CD4-positive, alpha-beta memory T cell (primary cell): ENCODE measurements at regions not wholly inside any gene's neighbourhood (a gene's known extent, or its start where the extent isn't known, plus 50 kb on each side); places are given as distances from the start of the nearest gene placed in this dataset.

Experiments used
- CTCF ChIA-PET: fragments of 350-600 bp; sonication (Branson Sonifier 250); formaldehyde crosslinking; loops from one replicate; lab custom pipeline; 2021; ENCODE audit warnings: inconsistent platforms; ENCODE audit not compliant: partially characterized antibody; lab: Charles Lee
- POLR2A ChIA-PET: fragments of 350-600 bp; sonication (Branson Sonifier 250); formaldehyde crosslinking; loops from one replicate; lab custom pipeline; 2021; ENCODE audit not compliant: partially characterized antibody; lab: Charles Lee
- DNase-seq, 5 donors: peaks; one replicate each; pipeline versions ENCODE4 v3.0.0 to v3.0.0-alpha.2; 2020 to 2022; ENCODE audit warnings: mixed read lengths in 1 of 5
- H3K27ac ChIP-seq: one replicate; pipeline ENCODE4 v1.7.0; 2013; ENCODE audit warnings: low read depth, low read length
- H3K27me3 ChIP-seq: 2 replicates; pipeline ENCODE4 v1.7.0; 2013; ENCODE audit warnings: mild to moderate bottlenecking, low read length, moderate library complexity; ENCODE audit not compliant: insufficient read depth
- H3K36me3 ChIP-seq: 2 replicates; pipeline ENCODE4 v1.7.0; 2013; ENCODE audit warnings: mild to moderate bottlenecking, low read length, moderate library complexity; ENCODE audit not compliant: insufficient read depth
- H3K4me1 ChIP-seq: 2 replicates; pipeline ENCODE4 v1.7.0; 2013; ENCODE audit warnings: mild to moderate bottlenecking, low read length, moderate library complexity; ENCODE audit not compliant: insufficient read depth
- H3K4me3 ChIP-seq, 2 donors: one replicate each; pipeline ENCODE4 v1.7.0; 2013; ENCODE audit warnings: low read length in 2 of 2, mild to moderate bottlenecking in 1 of 2
- H3K9me3 ChIP-seq, 2 donors: one replicate each; pipeline ENCODE4 v1.7.0; 2013; ENCODE audit warnings: low read length in 2 of 2, control low read depth in 1 of 2; ENCODE audit not compliant: control insufficient read depth in 1 of 2
- H3K27ac Mint-ChIP-seq, 7 donors: one replicate each; pipeline ENCODE4 v1.8.0; 2020 to 2021; ENCODE audit warnings: mixed read lengths in 7 of 7, mild to moderate bottlenecking in 6 of 7, inconsistent platforms in 3 of 7, moderate library complexity in 3 of 7
- H3K27me3 Mint-ChIP-seq, 2 donors: one replicate each; pipeline ENCODE4 v1.8.0; 2020 to 2021; ENCODE audit warnings: mixed read lengths in 2 of 2
- H3K36me3 Mint-ChIP-seq, 2 donors: one replicate each; pipeline ENCODE4 v1.8.0; 2020 to 2021; ENCODE audit warnings: mixed read lengths in 2 of 2, inconsistent platforms in 1 of 2, mild to moderate bottlenecking in 1 of 2
- H3K4me1 Mint-ChIP-seq, 4 donors: one replicate each; pipeline ENCODE4 v1.8.0; 2020 to 2021; ENCODE audit warnings: mixed read lengths in 4 of 4, mild to moderate bottlenecking in 1 of 4
- H3K4me3 Mint-ChIP-seq, 8 donors: one replicate each; pipeline ENCODE4 v1.8.0; 2020 to 2021; ENCODE audit warnings: mixed read lengths in 8 of 8, mild to moderate bottlenecking in 7 of 8, moderate library complexity in 6 of 8, inconsistent platforms in 3 of 8
- H3K9me3 Mint-ChIP-seq, 8 donors: one replicate each; pipeline ENCODE4 v1.8.0; 2020 to 2021; ENCODE audit warnings: mixed read lengths in 8 of 8, mild to moderate bottlenecking in 5 of 8, inconsistent platforms in 3 of 8, moderate library complexity in 1 of 8
- intact Hi-C: fragments of 100-400 bp; cut with micrococcal nuclease; formaldehyde crosslinking; loops from one replicate; pipeline ENCODE4 v1.15.1; 2023

DNA sequence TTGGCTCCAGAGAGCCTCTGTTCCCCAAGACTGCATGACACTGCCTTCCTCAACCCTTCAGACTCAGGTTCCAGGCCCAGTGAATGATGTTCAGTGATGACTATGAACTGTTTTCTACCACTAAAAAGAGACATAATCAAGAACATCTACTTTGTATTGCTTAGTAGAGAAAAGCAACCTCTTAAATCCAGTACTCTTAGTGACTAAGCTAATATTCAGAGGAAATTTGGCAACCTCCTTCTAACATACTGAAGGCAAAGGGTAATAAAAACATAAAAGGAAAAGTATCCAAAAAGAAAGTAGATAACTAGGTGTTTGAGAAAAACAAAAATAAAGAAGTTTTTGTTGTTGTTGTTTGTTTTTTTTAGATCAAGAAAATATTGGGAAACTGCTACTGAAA, 153.3 kb upstream of the RUNX1 start:
- H3K9me3 Mint-ChIP-seq, result peaks cover 0 to 2% (median 0%) of the 10 kb centered on the region in 8 donors
- ChIA-PET CTCF (interaction anchor here (0.6 kb wide), 1 partner anchor 151 kb away, joined by 3 read pairs; no protein-coding TSS in a partner anchor), POLR2A (no interaction called here)
- H3K27ac Mint-ChIP-seq, result no peak overlapping the region
- H3K9me3 ChIP-seq, result no peaks in the 10 kb centered on the region
- H3K4me3 ChIP-seq, result no peak overlapping the region
- intact Hi-C loops, result no loop called here
- H3K4me1 ChIP-seq, result peaks cover 16% of the 10 kb centered on the region
- H3K27ac ChIP-seq, result no peak overlapping the region
- peaks cover 8 to 20% (median 15%) of the 10 kb centered on the region in 4 donors for H3K4me1 Mint-ChIP-seq
- H3K4me3 Mint-ChIP-seq, result no peak overlapping the region
- no peaks in the 10 kb centered on the region for H3K27me3 ChIP-seq
- H3K36me3 ChIP-seq, result no peaks in the 10 kb centered on the region
- DNase-seq, result no peak
- H3K36me3 Mint-ChIP-seq, result no peaks in the 10 kb centered on the region
- no peaks in the 10 kb centered on the region for H3K27me3 Mint-ChIP-seq

- Histone ChIP-seq H3K36me3 (no peaks in the 10 kb centered on the region), H3K4me1 (peaks cover 16% of the 10 kb centered on the region), H3K27me3 (no peaks in the 10 kb centered on the region), H3K9me3 (no peaks in the 10 kb centered on the region), H3K27ac (no peak overlapping the region), H3K4me3 (no peak overlapping the region)
- H3K4me3 Mint-ChIP-seq, result no peak overlapping the region
- intact Hi-C loops, result no loop called here
- ChIA-PET POLR2A (no interaction called here), CTCF (no interaction called here)
- no peaks in the 10 kb centered on the region for H3K36me3 Mint-ChIP-seq
- peaks cover 7 to 20% (median 15%) of the 10 kb centered on the region in 4 donors for H3K4me1 Mint-ChIP-seq
- peaks cover 0 to 2% (median 0%) of the 10 kb centered on the region in 8 donors for H3K9me3 Mint-ChIP-seq
- no peak overlapping the region for H3K27ac Mint-ChIP-seq
- no peaks in the 10 kb centered on the region for H3K27me3 Mint-ChIP-seq
- DNase-seq, result no peak
Observed at GRCh38 chr21:35201799-35202198, 152.7 kb upstream of the RUNX1 start.

GRCh38 chr21:35201288-35201687, 152.2 kb upstream of the RUNX1 start:
- Mint-ChIP-seq H3K36me3 (no peaks in the 10 kb centered on the region), H3K27ac (no peak overlapping the region), H3K4me3 (no peak overlapping the region), H3K27me3 (peaks cover 0 to under 1% of the 10 kb centered on the region in 2 donors), H3K9me3 (peaks cover 0 to 2% (median 0%) of the 10 kb centered on the region in 8 donors), H3K4me1 (peaks cover 6 to 19% (median 15%) of the 10 kb centered on the region in 4 donors)
- no peak overlapping the region for H3K27ac ChIP-seq
- ChIA-PET CTCF (no interaction called here), POLR2A (no interaction called here)
- H3K4me3 ChIP-seq, result no peak overlapping the region
- no peak for DNase-seq
- H3K27me3 ChIP-seq, result no peaks in the 10 kb centered on the region
- intact Hi-C loops, result no loop called here
- no peaks in the 10 kb centered on the region for H3K9me3 ChIP-seq
- no peaks in the 10 kb centered on the region for H3K36me3 ChIP-seq
- H3K4me1 ChIP-seq, result peaks cover 16% of the 10 kb centered on the region

DNA sequence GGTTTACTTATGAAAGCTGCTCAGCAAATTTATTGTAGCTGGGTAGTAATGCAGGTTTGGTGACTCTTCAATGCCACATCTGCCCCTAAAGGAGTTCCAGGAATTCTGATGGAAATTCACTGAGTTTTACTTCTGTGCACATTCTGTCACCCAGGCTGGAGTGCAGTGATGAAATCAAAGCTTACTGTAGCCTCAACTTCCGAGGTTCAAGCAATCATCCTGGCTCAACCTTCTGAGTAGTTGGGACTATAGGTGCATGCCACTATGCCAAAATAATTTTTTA, 150.6 kb upstream of the RUNX1 start:
- Histone ChIP-seq H3K27ac (no peak overlapping the region), H3K27me3 (no peaks in the 10 kb centered on the region), H3K4me1 (peaks cover 3% of the 10 kb centered on the region), H3K36me3 (no peaks in the 10 kb centered on the region), H3K4me3 (no peak overlapping the region), H3K9me3 (no peaks in the 10 kb centered on the region)
- POLR2A ChIA-PET, result no interaction called here
- no peak for DNase-seq
- peaks cover 0 to 3% (median 2%) of the 10 kb centered on the region in 4 donors for H3K4me1 Mint-ChIP-seq
- intact Hi-C loops, result no loop called here
- H3K36me3 Mint-ChIP-seq, result no peaks in the 10 kb centered on the region
- H3K27ac Mint-ChIP-seq, result no peak overlapping the region
- H3K9me3 Mint-ChIP-seq, result peaks cover 0 to 2% (median 0%) of the 10 kb centered on the region in 8 donors
- H3K27me3 Mint-ChIP-seq, result peaks cover 1 to 3% of the 10 kb centered on the region in 2 donors
- CTCF ChIA-PET, result no interaction called here
- no peak overlapping the region for H3K4me3 Mint-ChIP-seq

DNA sequence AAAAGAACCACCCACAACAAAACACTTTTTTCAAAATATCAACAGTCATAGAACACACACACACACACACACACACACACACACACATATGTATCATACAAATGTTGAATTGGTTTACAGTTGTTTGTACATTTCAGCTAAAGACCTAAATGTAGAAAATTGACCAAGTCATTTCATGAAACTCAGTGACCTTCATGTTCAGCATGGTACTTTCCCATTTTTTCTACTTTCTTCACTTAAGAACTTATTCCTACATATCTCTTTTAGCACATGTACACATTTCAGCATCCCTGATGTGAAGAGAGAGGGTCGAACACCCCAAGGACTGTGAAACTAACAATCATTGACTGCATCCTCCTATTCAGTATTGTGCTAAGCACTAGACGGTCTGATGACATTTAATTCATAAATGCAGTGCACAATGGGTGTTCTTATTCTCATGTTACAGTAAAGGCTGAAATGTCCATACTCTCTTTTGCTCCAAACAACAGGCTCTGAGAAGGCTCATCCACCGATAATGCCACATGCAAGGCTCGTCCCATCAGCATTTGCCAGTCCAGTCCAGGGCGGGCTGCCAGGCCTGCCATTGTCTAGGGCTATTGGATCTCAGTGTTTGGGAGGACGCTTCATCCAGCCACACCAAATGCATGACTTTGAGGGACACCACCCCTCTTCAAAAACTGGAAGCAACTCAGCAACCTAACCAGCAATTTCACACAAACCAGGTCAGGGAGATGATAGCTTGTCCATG, 150.1 kb upstream of the RUNX1 start:
- H3K9me3 Mint-ChIP-seq, result peaks cover 0 to 2% (median 0%) of the 10 kb centered on the region in 8 donors
- peaks cover 1 to 3% of the 10 kb centered on the region in 2 donors for H3K27me3 Mint-ChIP-seq
- H3K9me3 ChIP-seq, result no peaks in the 10 kb centered on the region
- intact Hi-C loops, result no loop called here
- no peak overlapping the region for H3K4me3 Mint-ChIP-seq
- H3K27me3 ChIP-seq, result no peaks in the 10 kb centered on the region
- H3K4me1 Mint-ChIP-seq, result no peaks in the 10 kb centered on the region
- no peaks in the 10 kb centered on the region for H3K36me3 ChIP-seq
- no peaks in the 10 kb centered on the region for H3K36me3 Mint-ChIP-seq
- DNase-seq, result no peak
- H3K4me1 ChIP-seq, result no peaks in the 10 kb centered on the region
- H3K27ac Mint-ChIP-seq, result no peak overlapping the region
- H3K4me3 ChIP-seq, result no peak overlapping the region
- POLR2A ChIA-PET, result no interaction called here
- no peak overlapping the region for H3K27ac ChIP-seq
- CTCF ChIA-PET, result interaction anchor here (1.0 kb wide), 1 partner anchor 9 kb away, joined by 3 read pairs; no protein-coding TSS in a partner anchor

- no peaks in the 10 kb centered on the region for H3K27me3 ChIP-seq
- Mint-ChIP-seq H3K36me3 (no peaks in the 10 kb centered on the region), H3K4me3 (no peak overlapping the region), H3K27me3 (peaks cover 3 to 6% of the 10 kb centered on the region in 2 donors), H3K27ac (no peak overlapping the region), H3K4me1 (no peaks in the 10 kb centered on the region), H3K9me3 (peaks cover 0 to 2% (median 0%) of the 10 kb centered on the region in 8 donors)
- H3K36me3 ChIP-seq, result no peaks in the 10 kb centered on the region
- CTCF ChIA-PET, result interaction anchor here (1.0 kb wide), 1 partner anchor 10 kb away, joined by 3 read pairs; no protein-coding TSS in a partner anchor
- POLR2A ChIA-PET, result no interaction called here
- intact Hi-C loops, result no loop called here
- no peaks in the 10 kb centered on the region for H3K9me3 ChIP-seq
- H3K27ac ChIP-seq, result no peak overlapping the region
- DNase-seq, result no peak
- H3K4me1 ChIP-seq, result no peaks in the 10 kb centered on the region
- no peak overlapping the region for H3K4me3 ChIP-seq
Observed at GRCh38 chr21:35198565-35198964, 149.5 kb upstream of the RUNX1 start.

DNA sequence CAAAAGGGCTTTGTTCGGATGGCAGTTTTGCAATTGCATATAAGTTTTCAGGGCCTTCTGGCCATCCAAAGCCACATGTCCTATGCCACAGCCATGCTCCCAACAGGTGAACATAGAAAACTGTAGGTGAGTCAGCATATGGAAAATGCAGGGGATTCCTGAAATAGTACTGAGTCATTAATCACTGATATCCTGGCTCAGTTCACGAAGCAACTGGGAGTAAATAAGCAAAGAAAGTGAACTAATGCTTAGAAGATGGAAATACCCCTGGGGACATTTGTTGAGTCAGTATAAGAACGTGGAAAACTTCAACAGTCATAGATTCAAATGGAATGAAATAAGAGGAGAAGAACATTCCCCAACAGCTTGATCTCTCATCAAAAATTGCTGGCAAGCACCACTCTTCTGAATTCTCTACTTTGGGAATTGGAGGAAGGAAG, 148.9 kb upstream of the RUNX1 start:
- Histone ChIP-seq H3K27me3 (no peaks in the 10 kb centered on the region), H3K36me3 (no peaks in the 10 kb centered on the region), H3K27ac (no peak overlapping the region), H3K4me1 (no peaks in the 10 kb centered on the region), H3K9me3 (no peaks in the 10 kb centered on the region), H3K4me3 (no peak overlapping the region)
- no peaks in the 10 kb centered on the region for H3K4me1 Mint-ChIP-seq
- intact Hi-C loops, result no loop called here
- peaks cover 0 to 2% (median 0%) of the 10 kb centered on the region in 8 donors for H3K9me3 Mint-ChIP-seq
- CTCF ChIA-PET, result interaction anchor here (1.0 kb wide), 1 partner anchor 10 kb away, joined by 3 read pairs; no protein-coding TSS in a partner anchor
- POLR2A ChIA-PET, result no interaction called here
- H3K27me3 Mint-ChIP-seq, result peaks cover 3 to 6% of the 10 kb centered on the region in 2 donors
- H3K4me3 Mint-ChIP-seq, result no peak overlapping the region
- H3K36me3 Mint-ChIP-seq, result no peaks in the 10 kb centered on the region
- H3K27ac Mint-ChIP-seq, result no peak overlapping the region
- no peak for DNase-seq
